Hepatocyte (in vitro differentiated cells): ENCODE measurements at regions not wholly inside any gene's neighbourhood (a gene's known extent, or its start where the extent isn't known, plus 50 kb on each side); places are given as distances from the start of the nearest gene placed in this dataset.

Experiments used
- CTCF ChIP-seq: fragments of 200-600 bp; sonication (generic); IDR thresholded peaks from 2 replicates; pipeline ENCODE4 v1.5.1; 2016; ENCODE audit warnings: antibody characterized with exemption, mild to moderate bottlenecking; ENCODE audit not compliant: poor library complexity
- EZH2 ChIP-seq: fragments of 200-600 bp; sonication (generic); IDR thresholded peaks from 2 replicates; pipeline ENCODE4 v1.6.1; 2016; ENCODE audit warnings: antibody characterized with exemption, mild to moderate bottlenecking, borderline replicate concordance

GRCh38 chr2:21263622-21264021 is 139.9 kb downstream of the TDRD15 start:
- TF ChIP-seq CTCF: no peak
- TF ChIP-seq EZH2: no peak
